ENCODE measurements at regions not wholly inside any gene's neighbourhood (a gene's known extent, or its start where the extent isn't known, plus 50 kb on each side); places are given as distances from the start of the nearest gene placed in this dataset.
"Not testable (repeated sequence)": the region's sequence is repeated elsewhere in the genome, so short reads cannot be mapped to it uniquely, and the experiment has no call there.

DNA sequence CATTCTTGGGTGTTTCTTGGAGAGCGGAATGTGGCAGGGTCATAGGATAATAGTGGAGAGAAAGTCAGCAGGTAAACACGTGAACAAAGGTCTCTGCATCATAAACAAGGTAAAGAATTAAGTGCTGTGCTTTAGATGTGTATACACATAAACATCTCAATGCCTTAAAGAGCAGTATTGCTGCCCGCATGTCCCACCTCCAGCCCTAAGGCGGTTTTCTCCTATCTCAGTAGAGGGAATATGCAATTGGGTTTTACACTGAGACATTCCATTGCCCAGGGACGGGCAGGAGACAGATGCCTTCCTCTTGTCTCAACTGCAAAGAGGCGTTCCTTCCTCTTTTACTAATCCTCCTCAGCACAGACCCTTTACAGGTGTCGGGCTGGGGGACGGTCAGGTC is 492.6 kb upstream of the ATXN8OS start:
- TF ChIP-seq, protein P1, sequence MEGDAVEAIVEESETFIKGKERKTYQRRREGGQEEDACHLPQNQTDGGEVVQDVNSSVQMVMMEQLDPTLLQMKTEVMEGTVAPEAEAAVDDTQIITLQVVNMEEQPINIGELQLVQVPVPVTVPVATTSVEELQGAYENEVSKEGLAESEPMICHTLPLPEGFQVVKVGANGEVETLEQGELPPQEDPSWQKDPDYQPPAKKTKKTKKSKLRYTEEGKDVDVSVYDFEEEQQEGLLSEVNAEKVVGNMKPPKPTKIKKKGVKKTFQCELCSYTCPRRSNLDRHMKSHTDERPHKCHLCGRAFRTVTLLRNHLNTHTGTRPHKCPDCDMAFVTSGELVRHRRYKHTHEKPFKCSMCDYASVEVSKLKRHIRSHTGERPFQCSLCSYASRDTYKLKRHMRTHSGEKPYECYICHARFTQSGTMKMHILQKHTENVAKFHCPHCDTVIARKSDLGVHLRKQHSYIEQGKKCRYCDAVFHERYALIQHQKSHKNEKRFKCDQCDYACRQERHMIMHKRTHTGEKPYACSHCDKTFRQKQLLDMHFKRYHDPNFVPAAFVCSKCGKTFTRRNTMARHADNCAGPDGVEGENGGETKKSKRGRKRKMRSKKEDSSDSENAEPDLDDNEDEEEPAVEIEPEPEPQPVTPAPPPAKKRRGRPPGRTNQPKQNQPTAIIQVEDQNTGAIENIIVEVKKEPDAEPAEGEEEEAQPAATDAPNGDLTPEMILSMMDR (IDR thresholded peaks at IDR 0.05) = not testable (repeated sequence)
- TF ChIP-seq POLR2A (IDR thresholded peaks at IDR 0.05) = not testable (repeated sequence)

Data from heart left ventricle (tissue), 13 donors.